HCT116 (cell line): ENCODE measurements at regions not wholly inside any gene's neighbourhood (a gene's known extent, or its start where the extent isn't known, plus 50 kb on each side); places are given as distances from the start of the nearest gene placed in this dataset.

Experiments used
- ATAC-seq: fragments of 200-7000 bp; cut with Tn5 transposase; 2 replicates; pipeline ENCODE4 v1.9.1; 2020; ENCODE audit warnings: mild to moderate bottlenecking, moderate library complexity
- BruUV-seq: library from RNA; stranded (reverse); fragments of 400-500 nt; replicated peaks from 2 replicates; lab custom pipeline; 2021; lab: Mats Ljungman, UMichigan
- CTCF ChIA-PET: fragments of 300-600 bp; sonication (Branson Sonifier 250); formaldehyde crosslinking; loops from one replicate; lab custom pipeline; 2021; ENCODE audit warnings: antibody characterized with exemption; lab: Charles Lee
- POLR2A ChIA-PET: fragments of 300-600, 350-600 bp; sonication (Branson Sonifier 250); formaldehyde crosslinking; loops from one replicate; lab custom pipeline; 2021; ENCODE audit warnings: antibody characterized with exemption; lab: Charles Lee
- RAD21 ChIA-PET, 2 experiments: fragments of 300-600 bp; sonication (Branson Sonifier 250); formaldehyde crosslinking; loops; one replicate each; lab custom pipeline; 2023; ENCODE audit warnings: low total read pairs in 2 of 2; ENCODE audit not compliant: uncharacterized antibody in 2 of 2, unreplicated experiment in 2 of 2, low non-redundant PET in 1 of 2; lab: Charles Lee
- DNase-seq: peaks from one replicate; pipeline ENCODE4 v3.0.0-alpha.2; 2010; ENCODE audit warnings: low read depth, low spot score
- H2AFZ ChIP-seq: fragments of 200-600 bp; shearing (Covaris generic), sonication (generic); 2 replicates; pipeline ENCODE4 v1.6.1; 2017; ENCODE audit warnings: low read depth, mixed run types, mixed read lengths, antibody characterized with exemption, low read length; ENCODE audit not compliant: poor library complexity, severe bottlenecking
- H3K27ac ChIP-seq: 2 replicates; pipeline ENCODE4 v1.5.1; 2012; ENCODE audit warnings: low read depth, low read length
- H3K27me3 ChIP-seq: fragments of 200-600 bp; sonication (generic); 2 replicates; pipeline ENCODE4 v1.6.1; 2016; ENCODE audit warnings: mixed run types, low read length, mixed read lengths; ENCODE audit not compliant: insufficient read depth
- H3K36me3 ChIP-seq, 2 experiments: fragments of 200-500 bp in 1 of 2; fragments of 200-600 bp in 1 of 2; sonication (Bioruptor generic) in 1 of 2; sonication (generic) in 1 of 2; 2 replicates each; pipeline versions ENCODE4 v1.5.1 to v1.6.1; 2014 to 2016; ENCODE audit warnings: low read length in 2 of 2, inconsistent platforms in 1 of 2, mixed read lengths in 1 of 2, mixed run types in 1 of 2; ENCODE audit not compliant: insufficient read depth in 2 of 2, control insufficient read depth in 1 of 2
- H3K4me1 ChIP-seq, 2 experiments: fragments of 200-600 bp in 1 of 2; sonication (generic) in 1 of 2; 2 replicates each; pipeline versions ENCODE4 v1.5.1 to v1.6.1; 2012 to 2017; ENCODE audit warnings: low read length in 2 of 2, inconsistent platforms in 1 of 2, mild to moderate bottlenecking in 1 of 2, mixed read lengths in 1 of 2, mixed run types in 1 of 2, moderate library complexity in 1 of 2; ENCODE audit not compliant: insufficient read depth in 2 of 2, control insufficient read depth in 1 of 2
- H3K4me2 ChIP-seq: fragments of 200-600 bp; sonication (generic); 2 replicates; pipeline ENCODE4 v1.6.1; 2017; ENCODE audit warnings: mixed run types, low read length, mixed read lengths
- H3K4me3 ChIP-seq, 2 experiments: fragments of 200-600 bp in 1 of 2; sonication (generic) in 1 of 2; replicated peaks in 1 of 2; 2 replicates each; pipeline ENCODE4 v1.5.1; 2011 to 2016; ENCODE audit warnings: low read length in 2 of 2, control low read depth in 1 of 2, low read depth in 1 of 2, mild to moderate bottlenecking in 1 of 2, mixed read lengths in 1 of 2, mixed run types in 1 of 2
- H3K79me2 ChIP-seq: fragments of 200-600 bp; sonication (generic); 2 replicates; pipeline ENCODE4 v1.6.1; 2017; ENCODE audit warnings: mild to moderate bottlenecking, mixed run types, low read length, moderate library complexity, mixed read lengths; ENCODE audit not compliant: insufficient read depth
- H3K9ac ChIP-seq: fragments of 200-600 bp; sonication (generic); 2 replicates; pipeline ENCODE4 v1.6.1; 2016; ENCODE audit warnings: low read length, mixed read lengths
- H3K9me2 ChIP-seq: fragments of 200-600 bp; sonication (generic), shearing (Covaris generic); 2 replicates; pipeline ENCODE4 v1.6.1; 2017; ENCODE audit warnings: mixed run types, mild to moderate bottlenecking, moderate library complexity; ENCODE audit not compliant: insufficient read depth
- H3K9me3 ChIP-seq, 2 experiments: fragments of 200-500 bp in 1 of 2; fragments of 200-600 bp in 1 of 2; sonication (Bioruptor generic) in 1 of 2; sonication (generic) in 1 of 2; 2 replicates each; pipeline ENCODE4 v1.6.1; 2014 to 2017; ENCODE audit warnings: low read length in 2 of 2, mixed read lengths in 2 of 2, inconsistent platforms in 1 of 2, low read depth in 1 of 2, mild to moderate bottlenecking in 1 of 2, mixed run types in 1 of 2, moderate library complexity in 1 of 2; ENCODE audit not compliant: control insufficient read depth in 1 of 2, insufficient read depth in 1 of 2
- H4K20me1 ChIP-seq: fragments of 200-600 bp; sonication (generic), shearing (Covaris generic); 2 replicates; pipeline ENCODE4 v1.6.1; 2017; ENCODE audit warnings: mixed run types, mild to moderate bottlenecking, moderate library complexity; ENCODE audit not compliant: insufficient read depth
- EZH2phosphoT487 ChIP-seq: fragments of 200-600 bp; IDR thresholded peaks from 2 replicates; pipeline ENCODE4 v1.6.1; 2018; ENCODE audit warnings: antibody characterized with exemption, borderline replicate concordance
- RAD21 ChIP-seq: IDR thresholded peaks from 2 replicates; pipeline ENCODE4 v1.6.1; 2012; ENCODE audit warnings: low read depth, mild to moderate bottlenecking
- SRF ChIP-seq: IDR thresholded peaks from 2 replicates; pipeline ENCODE4 v1.6.1; 2012; ENCODE audit warnings: low read depth
- YY1 ChIP-seq: IDR thresholded peaks from 2 replicates; pipeline ENCODE4 v1.6.1; 2011; ENCODE audit warnings: low read length, low read depth, moderate library complexity, mild to moderate bottlenecking; ENCODE audit not compliant: insufficient replicate concordance; ENCODE audit errors: extremely low read depth
- ZNF274 ChIP-seq: fragments of 200-500 bp; sonication (Bioruptor generic); IDR thresholded peaks from 2 replicates; pipeline ENCODE4 v1.6.1; 2014; ENCODE audit warnings: mild to moderate bottlenecking, low read depth, low read length, inconsistent platforms
- intact Hi-C: fragments of 100-400 bp; cut with micrococcal nuclease; formaldehyde crosslinking; loops from 2 replicates; pipeline ENCODE4 v1.10.0; 2022
- TF ChIP-seq, protein P1 (sequence below): IDR thresholded peaks from 2 replicates; pipeline ENCODE4 v1.6.1; 2012; ENCODE audit warnings: low read depth

DNA sequence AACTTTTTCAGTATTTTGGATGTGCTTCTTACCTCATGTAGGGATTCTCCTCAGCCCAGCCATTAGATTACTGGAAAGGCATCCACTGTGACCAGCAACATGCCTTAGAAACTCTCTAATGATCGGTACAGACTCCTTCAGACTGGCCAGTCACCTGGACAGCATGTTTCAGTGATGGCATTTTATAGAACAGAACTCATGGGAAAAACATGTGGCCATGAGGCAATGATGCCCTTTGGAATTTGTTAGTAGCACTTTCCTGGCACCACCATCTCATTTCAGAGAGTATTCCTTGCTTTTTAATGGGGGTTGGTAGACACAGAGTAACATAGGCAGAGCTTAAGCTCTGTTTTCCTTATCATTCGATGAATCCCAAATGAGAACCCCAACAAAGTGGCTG is 72.1 kb upstream of the FAM98A start:
- RAD21 ChIA-PET, result no interaction called here
- intact Hi-C loops, result loop anchor here (5.0 to 10.0 kb wide), 2 partner anchors 424 to 1741 kb away; no protein-coding TSS in a partner anchor
- no peak for ATAC-seq

More for the DNA sequence above, 72.1 kb upstream of the FAM98A start:
- Histone ChIP-seq H3K9me3 (no peaks in the 10 kb centered on the region), H3K9me2 (no peaks in the 10 kb centered on the region), H3K4me3 (no peak overlapping the region), H2AFZ (no peak overlapping the region), H4K20me1 (no peaks in the 10 kb centered on the region), H3K9ac (no peak overlapping the region), H3K4me2 (no peak overlapping the region), H3K36me3 (no peaks in the 10 kb centered on the region), H3K27ac (no peak overlapping the region), H3K27me3 (no peaks in the 10 kb centered on the region), H3K79me2 (no peaks in the 10 kb centered on the region), H3K4me1 (no peaks in the 10 kb centered on the region)
- CTCF ChIA-PET, result no interaction called here
- TF ChIP-seq YY1 (no peak), RAD21 (no peak), SRF (no peak), EZH2phosphoT487 (no peak), ZNF274 (no peak)
- TF ChIP-seq, protein P1, sequence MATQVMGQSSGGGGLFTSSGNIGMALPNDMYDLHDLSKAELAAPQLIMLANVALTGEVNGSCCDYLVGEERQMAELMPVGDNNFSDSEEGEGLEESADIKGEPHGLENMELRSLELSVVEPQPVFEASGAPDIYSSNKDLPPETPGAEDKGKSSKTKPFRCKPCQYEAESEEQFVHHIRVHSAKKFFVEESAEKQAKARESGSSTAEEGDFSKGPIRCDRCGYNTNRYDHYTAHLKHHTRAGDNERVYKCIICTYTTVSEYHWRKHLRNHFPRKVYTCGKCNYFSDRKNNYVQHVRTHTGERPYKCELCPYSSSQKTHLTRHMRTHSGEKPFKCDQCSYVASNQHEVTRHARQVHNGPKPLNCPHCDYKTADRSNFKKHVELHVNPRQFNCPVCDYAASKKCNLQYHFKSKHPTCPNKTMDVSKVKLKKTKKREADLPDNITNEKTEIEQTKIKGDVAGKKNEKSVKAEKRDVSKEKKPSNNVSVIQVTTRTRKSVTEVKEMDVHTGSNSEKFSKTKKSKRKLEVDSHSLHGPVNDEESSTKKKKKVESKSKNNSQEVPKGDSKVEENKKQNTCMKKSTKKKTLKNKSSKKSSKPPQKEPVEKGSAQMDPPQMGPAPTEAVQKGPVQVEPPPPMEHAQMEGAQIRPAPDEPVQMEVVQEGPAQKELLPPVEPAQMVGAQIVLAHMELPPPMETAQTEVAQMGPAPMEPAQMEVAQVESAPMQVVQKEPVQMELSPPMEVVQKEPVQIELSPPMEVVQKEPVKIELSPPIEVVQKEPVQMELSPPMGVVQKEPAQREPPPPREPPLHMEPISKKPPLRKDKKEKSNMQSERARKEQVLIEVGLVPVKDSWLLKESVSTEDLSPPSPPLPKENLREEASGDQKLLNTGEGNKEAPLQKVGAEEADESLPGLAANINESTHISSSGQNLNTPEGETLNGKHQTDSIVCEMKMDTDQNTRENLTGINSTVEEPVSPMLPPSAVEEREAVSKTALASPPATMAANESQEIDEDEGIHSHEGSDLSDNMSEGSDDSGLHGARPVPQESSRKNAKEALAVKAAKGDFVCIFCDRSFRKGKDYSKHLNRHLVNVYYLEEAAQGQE, result no peak
- DNase-seq, result no peak
- POLR2A ChIA-PET, result no interaction called here
- no TSS peak for BruUV-seq
